Activated CD4-positive, alpha-beta memory T cell treated with anti-CD3 and anti-CD28 coated beads for 36 hours (primary cell): ENCODE measurements at regions not wholly inside any gene's neighbourhood (a gene's known extent, or its start where the extent isn't known, plus 50 kb on each side); places are given as distances from the start of the nearest gene placed in this dataset.

Source experiments
- CTCF ChIA-PET: fragments of 350-600 bp; sonication (Branson Sonifier 250); formaldehyde crosslinking; loops from one replicate; lab custom pipeline; 2021; ENCODE audit warnings: antibody characterized with exemption, inconsistent platforms; lab: Charles Lee
- POLR2A ChIA-PET: fragments of 350-600 bp; sonication (Branson Sonifier 250); formaldehyde crosslinking; loops from one replicate; lab custom pipeline; 2021; ENCODE audit warnings: antibody characterized with exemption; lab: Charles Lee
- DNase-seq: peaks from one replicate; pipeline ENCODE4 v3.0.0-alpha.2; 2020
- H3K27ac Mint-ChIP-seq: one replicate; pipeline ENCODE4 v1.8.0; 2021; ENCODE audit warnings: mixed read lengths
- H3K27me3 Mint-ChIP-seq: one replicate; pipeline ENCODE4 v1.8.0; 2021; ENCODE audit warnings: mixed read lengths
- H3K36me3 Mint-ChIP-seq: one replicate; pipeline ENCODE4 v1.8.0; 2021; ENCODE audit warnings: mixed read lengths
- H3K4me1 Mint-ChIP-seq: one replicate; pipeline ENCODE4 v1.8.0; 2021; ENCODE audit warnings: low read depth, mixed read lengths
- H3K4me3 Mint-ChIP-seq: one replicate; pipeline ENCODE4 v1.8.0; 2021; ENCODE audit warnings: mild to moderate bottlenecking, mixed read lengths
- H3K9me3 Mint-ChIP-seq: one replicate; pipeline ENCODE4 v1.8.0; 2021; ENCODE audit warnings: mixed read lengths
- intact Hi-C: fragments of 100-400 bp; cut with micrococcal nuclease; formaldehyde crosslinking; loops from one replicate; pipeline ENCODE4 v1.15.1; 2023

GRCh38 chr16:65775829-65776228 is 590.7 kb upstream of the CDH5 start:
- no peak for DNase-seq
- Mint-ChIP-seq H3K4me1 (no peaks in the 10 kb centered on the region), H3K27ac (no peak overlapping the region), H3K36me3 (no peaks in the 10 kb centered on the region), H3K9me3 (peaks cover 2% of the 10 kb centered on the region), H3K27me3 (no peaks in the 10 kb centered on the region), H3K4me3 (no peak overlapping the region)
- CTCF ChIA-PET: no interaction called here
- POLR2A ChIA-PET: no interaction called here
- intact Hi-C loops: no loop called here

- Mint-ChIP-seq H3K27ac (no peak overlapping the region), H3K36me3 (no peaks in the 10 kb centered on the region), H3K27me3 (no peaks in the 10 kb centered on the region), H3K4me1 (no peaks in the 10 kb centered on the region), H3K9me3 (peaks cover 5% of the 10 kb centered on the region), H3K4me3 (no peak overlapping the region)
- ChIA-PET CTCF (no interaction called here), POLR2A (no interaction called here)
- DNase-seq: no peak
- intact Hi-C loops: no loop called here
Observed at GRCh38 chr16:65774350-65774749, 592.1 kb upstream of the CDH5 start.

- POLR2A ChIA-PET: no interaction called here
- CTCF ChIA-PET: no interaction called here
- no peaks in the 10 kb centered on the region for H3K27me3 Mint-ChIP-seq
- H3K36me3 Mint-ChIP-seq: no peaks in the 10 kb centered on the region
- no peaks in the 10 kb centered on the region for H3K4me1 Mint-ChIP-seq
- peaks cover 8% of the 10 kb centered on the region for H3K9me3 Mint-ChIP-seq
- no peak overlapping the region for H3K4me3 Mint-ChIP-seq
- no peak for DNase-seq
- intact Hi-C loops: no loop called here
- H3K27ac Mint-ChIP-seq: no peak overlapping the region
Observed at GRCh38 chr16:65773301-65773874, 593.1 kb upstream of the CDH5 start.

GRCh38 chr16:65772134-65772732 is 594.3 kb upstream of the CDH5 start:
- CTCF ChIA-PET: no interaction called here
- H3K4me1 Mint-ChIP-seq: no peaks in the 10 kb centered on the region
- peaks cover 8% of the 10 kb centered on the region for H3K9me3 Mint-ChIP-seq
- DNase-seq: no peak
- H3K4me3 Mint-ChIP-seq: no peak overlapping the region
- H3K27me3 Mint-ChIP-seq: no peaks in the 10 kb centered on the region
- POLR2A ChIA-PET: no interaction called here
- intact Hi-C loops: no loop called here
- no peak overlapping the region for H3K27ac Mint-ChIP-seq
- no peaks in the 10 kb centered on the region for H3K36me3 Mint-ChIP-seq

- H3K27me3 Mint-ChIP-seq: no peaks in the 10 kb centered on the region
Observed at GRCh38 chr16:65771707-65772106, 594.8 kb upstream of the CDH5 start.

GRCh38 chr16:65770752-65771151 is 595.7 kb upstream of the CDH5 start:
- peaks cover 8% of the 10 kb centered on the region for H3K9me3 Mint-ChIP-seq

More at GRCh38 chr16:65771707-65772106, 594.8 kb upstream of the CDH5 start:
- no peak for DNase-seq
- Mint-ChIP-seq H3K4me1 (no peaks in the 10 kb centered on the region), H3K9me3 (peaks cover 8% of the 10 kb centered on the region), H3K36me3 (no peaks in the 10 kb centered on the region), H3K27ac (no peak overlapping the region), H3K4me3 (no peak overlapping the region)
- POLR2A ChIA-PET: no interaction called here
- intact Hi-C loops: no loop called here
- CTCF ChIA-PET: no interaction called here

GRCh38 chr16:65769776-65770438 is 596.6 kb upstream of the CDH5 start:
- ChIA-PET CTCF (no interaction called here), POLR2A (no interaction called here)
- Mint-ChIP-seq H3K27ac (no peak overlapping the region), H3K9me3 (peaks cover 8% of the 10 kb centered on the region), H3K4me1 (no peaks in the 10 kb centered on the region), H3K4me3 (no peak overlapping the region), H3K36me3 (no peaks in the 10 kb centered on the region), H3K27me3 (no peaks in the 10 kb centered on the region)
- intact Hi-C loops: no loop called here
- no peak for DNase-seq

More at GRCh38 chr16:65770752-65771151, 595.7 kb upstream of the CDH5 start:
- Mint-ChIP-seq H3K27me3 (no peaks in the 10 kb centered on the region), H3K36me3 (no peaks in the 10 kb centered on the region), H3K4me3 (no peak overlapping the region), H3K27ac (no peak overlapping the region), H3K4me1 (no peaks in the 10 kb centered on the region)
- POLR2A ChIA-PET: no interaction called here
- CTCF ChIA-PET: no interaction called here
- intact Hi-C loops: no loop called here
- DNase-seq: no peak

GRCh38 chr16:65769055-65769465 is 597.4 kb upstream of the CDH5 start:
- Mint-ChIP-seq H3K9me3 (peaks cover 8% of the 10 kb centered on the region), H3K4me3 (no peak overlapping the region), H3K27me3 (no peaks in the 10 kb centered on the region), H3K4me1 (no peaks in the 10 kb centered on the region), H3K27ac (no peak overlapping the region), H3K36me3 (no peaks in the 10 kb centered on the region)
- POLR2A ChIA-PET: no interaction called here
- intact Hi-C loops: no loop called here
- DNase-seq: no peak
- CTCF ChIA-PET: no interaction called here

GRCh38 chr16:65767125-65767524 is 599.4 kb upstream of the CDH5 start:
- DNase-seq: no peak
- no peak overlapping the region for H3K4me3 Mint-ChIP-seq
- no peaks in the 10 kb centered on the region for H3K27me3 Mint-ChIP-seq
- peaks cover 8% of the 10 kb centered on the region for H3K9me3 Mint-ChIP-seq
- ChIA-PET POLR2A (no interaction called here), CTCF (no interaction called here)
- intact Hi-C loops: no loop called here
- no peak overlapping the region for H3K27ac Mint-ChIP-seq
- no peaks in the 10 kb centered on the region for H3K4me1 Mint-ChIP-seq
- H3K36me3 Mint-ChIP-seq: no peaks in the 10 kb centered on the region

- Mint-ChIP-seq H3K4me3 (no peak overlapping the region), H3K9me3 (no peaks in the 10 kb centered on the region), H3K27me3 (no peaks in the 10 kb centered on the region), H3K27ac (no peak overlapping the region), H3K4me1 (no peaks in the 10 kb centered on the region), H3K36me3 (no peaks in the 10 kb centered on the region)
- intact Hi-C loops: no loop called here
- ChIA-PET CTCF (no interaction called here), POLR2A (no interaction called here)
- DNase-seq: no peak
Observed at GRCh38 chr16:65763640-65764305, 602.7 kb upstream of the CDH5 start.

GRCh38 chr16:65760874-65761273 is 605.6 kb upstream of the CDH5 start:
- ChIA-PET POLR2A (no interaction called here), CTCF (no interaction called here)
- Mint-ChIP-seq H3K36me3 (no peaks in the 10 kb centered on the region), H3K4me3 (no peak overlapping the region), H3K9me3 (no peaks in the 10 kb centered on the region), H3K27ac (no peak overlapping the region), H3K4me1 (no peaks in the 10 kb centered on the region), H3K27me3 (no peaks in the 10 kb centered on the region)
- no peak for DNase-seq
- intact Hi-C loops: no loop called here

- Mint-ChIP-seq H3K27ac (no peak overlapping the region), H3K27me3 (no peaks in the 10 kb centered on the region), H3K4me1 (no peaks in the 10 kb centered on the region), H3K9me3 (no peaks in the 10 kb centered on the region), H3K4me3 (no peak overlapping the region), H3K36me3 (no peaks in the 10 kb centered on the region)
- intact Hi-C loops: no loop called here
- no peak for DNase-seq
- ChIA-PET POLR2A (no interaction called here), CTCF (no interaction called here)
Observed at GRCh38 chr16:65758620-65759019, 607.9 kb upstream of the CDH5 start.
